ENCODE measurements at regions not wholly inside any gene's neighbourhood (a gene's known extent, or its start where the extent isn't known, plus 50 kb on each side); places are given as distances from the start of the nearest gene placed in this dataset.

DNA sequence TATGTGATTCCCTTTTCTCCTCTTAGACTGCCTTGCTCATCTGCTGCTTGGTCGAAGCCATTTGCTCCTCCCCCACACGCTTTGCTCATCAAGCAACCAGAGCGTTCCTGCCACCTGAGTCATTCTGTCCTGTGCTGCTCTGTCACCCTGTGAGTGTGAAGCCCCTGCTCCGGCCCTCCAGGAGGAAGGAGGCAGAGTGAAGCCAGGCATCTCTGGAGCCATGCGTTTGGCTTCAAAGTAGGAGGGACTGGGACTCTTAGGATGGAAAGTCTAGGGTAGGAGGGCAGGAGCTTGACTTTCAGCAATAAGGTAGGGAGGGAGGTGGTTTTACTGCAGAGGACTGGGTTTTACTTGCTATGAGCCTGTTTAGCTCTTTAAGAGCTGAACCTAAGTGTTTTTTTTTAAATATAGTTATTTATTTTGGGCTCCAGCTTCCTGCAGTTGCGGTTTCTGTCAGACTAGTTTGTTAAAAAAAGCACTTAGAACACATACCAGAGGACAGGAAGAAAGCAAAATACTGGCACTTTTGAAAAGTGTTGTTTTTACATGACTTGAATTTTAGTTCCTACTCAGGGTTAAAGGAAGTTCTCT is 63.6 kb downstream of the SPINK2 start:
- peak; percentile 73 for DNase-seq (ENCODE audit: low spot score)

- peak; percentile 75 for DNase-seq (ENCODE audit: low spot score)
These were observed 64.2 kb downstream of the SPINK2 start for GRCh38 chr4:56757261-56757746.

DNA sequence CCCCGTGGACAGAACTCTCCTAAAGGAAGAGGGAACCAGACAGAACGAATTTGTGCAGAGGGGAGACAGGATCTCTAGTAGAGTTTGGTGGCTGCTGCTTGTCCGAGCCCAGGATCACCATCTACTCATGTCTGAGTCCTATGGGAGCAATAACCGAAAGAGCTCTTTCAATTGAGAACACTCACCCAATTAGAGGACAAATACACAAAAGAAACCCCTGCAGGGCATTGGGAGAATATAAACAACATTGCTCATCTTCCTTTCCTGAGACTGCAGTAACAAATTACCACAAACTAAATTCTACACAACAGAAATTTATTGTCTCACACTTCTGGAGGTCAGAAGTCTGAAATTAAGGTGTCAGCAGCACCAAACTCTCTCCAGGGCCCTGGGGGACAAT is 65.6 kb downstream of the SPINK2 start:
- DNase-seq (ENCODE audit: low spot score) = no peak

DNA sequence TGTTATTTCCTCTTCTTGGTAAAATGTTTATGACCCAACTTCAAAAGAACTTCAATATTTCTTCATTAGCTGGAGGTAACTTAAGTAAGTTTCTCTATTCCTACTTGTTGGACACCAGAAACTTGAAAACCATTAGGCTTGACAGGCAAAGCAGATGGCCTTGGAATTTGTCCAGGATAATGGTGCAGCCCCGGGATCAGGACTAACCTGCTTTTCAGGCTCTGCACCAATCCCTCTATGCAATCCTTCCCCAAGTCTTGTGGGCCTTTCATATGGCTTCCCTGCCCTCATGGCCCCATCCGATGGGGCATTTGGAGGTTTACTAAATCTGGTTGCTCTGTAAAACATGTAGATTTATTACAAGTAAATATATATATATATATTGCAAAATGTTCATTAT is 68.5 kb downstream of the SPINK2 start:
- no peak for DNase-seq (ENCODE audit: low spot score)

DNA sequence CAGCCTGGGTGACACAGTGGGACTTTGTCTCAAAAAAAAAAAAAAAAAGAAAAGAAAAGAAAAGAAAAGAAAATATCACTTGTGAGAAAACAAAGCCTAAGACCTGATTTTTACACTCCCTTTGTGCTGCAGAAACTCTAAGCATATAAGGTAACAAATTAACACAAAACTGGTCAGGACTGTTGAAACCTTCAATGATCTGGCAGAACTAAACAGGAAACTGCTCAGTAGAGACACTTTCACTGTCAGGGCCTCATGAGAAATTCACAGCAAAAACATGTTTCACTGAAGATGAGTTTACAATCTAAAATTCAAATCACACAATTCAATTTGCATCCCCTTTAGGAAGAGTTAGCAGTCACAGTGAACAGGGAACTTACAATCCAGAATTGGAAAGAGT is 69.1 kb upstream of the HOPX start:
- DNase-seq (ENCODE audit: low spot score) = no peak

- no peak for DNase-seq (ENCODE audit: low spot score)
These were observed 67.2 kb upstream of the HOPX start for GRCh38 chr4:56748271-56748670.

- no peak for DNase-seq (ENCODE audit: low spot score)
These were observed 65.5 kb upstream of the HOPX start for GRCh38 chr4:56746639-56747038.

DNA sequence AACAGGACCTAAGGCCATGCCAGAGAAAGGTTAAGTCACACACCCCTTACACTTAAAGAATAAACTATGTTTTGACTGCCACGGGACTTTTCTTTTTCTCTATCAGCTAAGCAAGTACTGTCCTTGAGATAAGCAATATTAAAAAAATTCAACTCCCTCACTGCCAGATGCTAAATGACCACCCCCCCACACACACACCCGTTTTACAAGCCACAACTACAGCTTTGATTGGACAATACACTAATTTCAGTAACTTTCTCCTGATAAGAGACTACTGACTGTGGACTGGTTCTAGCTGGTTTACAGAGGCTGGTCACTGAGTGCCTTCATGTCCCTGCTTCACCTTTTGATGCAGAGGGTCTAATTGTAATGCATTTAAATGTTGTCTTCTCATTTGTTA is 63.9 kb upstream of the HOPX start:
- DNase-seq (ENCODE audit: low spot score) = no peak

DNA sequence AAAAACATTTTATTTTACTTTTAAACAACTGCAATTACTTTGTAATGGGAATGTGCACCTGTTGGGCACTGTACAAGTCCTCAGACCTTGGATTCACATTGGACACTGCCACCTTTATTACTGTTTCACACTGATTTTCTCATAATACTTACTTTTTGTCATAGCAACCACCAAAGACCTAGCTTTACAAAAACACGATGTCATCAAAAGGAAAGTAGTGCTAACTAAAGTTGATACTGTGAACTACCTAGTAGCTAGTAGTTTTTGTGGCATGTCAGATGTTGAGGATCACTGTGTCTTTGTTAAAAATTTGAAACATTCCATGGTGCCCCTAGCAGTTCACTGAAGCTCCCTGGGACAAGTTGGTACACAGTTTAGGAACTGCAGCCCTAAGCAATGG is 62.9 kb upstream of the HOPX start:
- DNase-seq (ENCODE audit: low spot score) = no peak

DNA sequence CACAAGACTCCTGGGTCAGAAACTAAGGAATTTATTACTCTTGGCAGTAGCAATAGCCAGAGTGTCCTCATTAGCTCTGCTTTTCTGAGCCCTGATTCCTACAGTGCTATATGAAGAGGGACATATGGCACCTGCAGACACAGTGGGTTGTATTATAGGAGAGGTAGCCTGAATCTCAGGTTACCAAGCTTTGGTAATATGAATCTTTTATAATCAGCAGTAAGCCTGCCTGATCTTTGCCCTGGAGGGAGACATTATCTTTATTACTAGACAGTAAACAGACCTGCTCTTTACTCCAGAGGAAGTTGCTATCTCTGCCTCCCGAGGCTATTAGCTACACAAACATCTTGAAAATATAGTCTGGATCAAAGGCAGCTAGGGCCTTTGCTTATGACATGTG is 62.5 kb upstream of the HOPX start:
- DNase-seq (ENCODE audit: low spot score) = no peak

DNA sequence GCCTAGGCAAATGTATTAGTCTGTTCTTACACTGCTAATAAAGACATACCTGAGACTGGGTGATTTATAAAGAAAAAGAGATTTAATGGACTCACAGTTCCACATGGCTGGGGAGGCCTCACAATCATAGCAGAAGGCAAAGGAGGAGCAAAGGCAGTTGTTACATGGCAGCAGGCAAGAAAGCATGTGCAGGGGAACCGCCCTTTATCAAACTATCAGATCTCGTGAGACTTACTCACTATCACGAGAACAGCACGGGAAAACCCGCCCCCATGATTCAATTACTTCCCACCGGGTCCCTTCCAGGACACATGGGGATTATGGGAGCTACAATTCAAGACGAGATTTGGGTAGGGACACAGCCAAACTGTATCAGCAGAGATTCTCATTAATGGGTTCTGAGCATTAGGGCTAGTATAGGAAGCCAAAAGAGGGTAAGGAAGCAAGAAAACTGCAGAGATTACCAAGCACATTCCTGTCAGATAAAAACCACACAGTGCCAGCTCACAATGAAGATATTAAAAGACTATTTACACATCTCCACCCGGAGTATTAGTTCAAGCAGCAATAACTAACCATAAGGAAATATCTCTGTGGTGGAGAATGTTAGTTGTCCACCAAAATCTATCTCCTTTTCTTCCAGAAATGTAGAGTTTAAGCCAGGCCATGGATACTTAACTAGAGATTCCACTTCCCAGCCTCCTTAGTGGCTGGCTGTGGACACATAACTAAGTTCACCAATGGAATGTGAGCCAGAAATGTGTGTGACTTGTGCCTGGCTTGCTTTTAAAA is 61.2 kb upstream of the HOPX start:
- DNase-seq (ENCODE audit: low spot score) = no peak

DNA sequence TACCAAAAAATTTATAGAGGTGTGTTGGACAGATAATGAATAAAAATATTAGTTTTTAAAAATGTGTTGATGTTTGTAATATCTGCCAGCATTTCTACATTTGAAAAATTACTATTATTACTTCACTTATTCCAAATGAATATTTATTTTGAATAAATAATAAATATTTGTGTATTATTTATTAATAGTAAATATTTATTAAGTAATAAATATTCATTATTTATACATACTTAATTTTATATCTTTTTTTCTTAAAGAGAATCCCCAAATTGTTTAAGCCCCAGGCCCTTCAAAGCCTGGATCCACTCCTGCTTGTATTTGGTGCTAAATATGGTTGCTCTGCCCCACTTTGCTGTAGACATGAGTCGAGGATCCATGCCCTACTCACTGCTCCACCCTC is 60.5 kb upstream of the HOPX start:
- no peak for DNase-seq (ENCODE audit: low spot score)

- no peak for DNase-seq (ENCODE audit: low spot score)
These were observed 58.1 kb upstream of the HOPX start for GRCh38 chr4:56739066-56739777.

GRCh38 chr4:56737666-56738065 is 56.6 kb upstream of the HOPX start:
- DNase-seq (ENCODE audit: low spot score) = no peak

DNA sequence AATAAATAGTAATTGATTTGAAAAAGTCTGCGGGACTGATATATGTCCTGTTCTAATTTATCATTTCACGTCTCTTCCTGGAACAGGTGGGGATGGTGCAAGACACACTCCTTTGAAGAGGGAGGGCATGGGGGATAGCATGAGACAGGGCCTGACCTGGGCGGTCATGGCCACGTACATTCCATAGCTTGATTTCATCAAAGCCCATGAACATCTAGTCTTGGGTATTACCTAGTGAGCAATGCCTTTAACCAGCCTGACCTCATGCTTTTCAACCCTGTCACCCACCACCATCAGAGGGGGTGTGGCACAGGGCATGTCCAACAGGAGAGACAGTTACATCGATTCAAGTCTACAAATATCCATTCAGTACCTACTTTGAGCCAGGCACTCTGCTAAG is 52.3 kb upstream of the HOPX start:
- DNase-seq (ENCODE audit: low spot score) = no peak

- DNase-seq (ENCODE audit: low spot score) = no peak
These were observed 51.2 kb upstream of the HOPX start for GRCh38 chr4:56732301-56732700.

DNA sequence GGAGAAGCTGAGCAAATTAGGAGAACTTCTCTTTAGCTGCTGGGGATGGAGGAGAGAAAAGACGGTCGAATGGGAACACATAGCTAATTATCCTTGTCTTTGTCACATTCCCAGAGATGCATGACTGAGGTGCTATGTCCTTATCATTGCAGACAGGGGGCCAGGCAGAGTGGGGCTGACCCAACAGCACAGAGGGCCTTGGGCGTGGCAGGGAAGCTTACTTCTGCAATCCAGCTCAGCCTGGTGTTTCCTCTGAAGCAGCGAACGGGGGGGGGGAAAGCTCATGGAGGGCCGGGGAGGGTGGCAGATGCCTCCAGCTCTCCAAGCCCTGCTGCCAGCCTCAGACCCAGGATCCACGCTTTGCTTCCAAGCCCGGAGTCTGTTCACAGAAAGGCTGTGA is 50.8 kb upstream of the HOPX start:
- no peak for DNase-seq (ENCODE audit: low spot score)
